Activated CD4-positive, alpha-beta memory T cell treated with anti-CD3 and anti-CD28 coated beads for 36 hours (primary cell): ENCODE measurements at regions not wholly inside any gene's neighbourhood (a gene's known extent, or its start where the extent isn't known, plus 50 kb on each side); places are given as distances from the start of the nearest gene placed in this dataset.

Experiments
- CTCF ChIA-PET: fragments of 350-600 bp; sonication (Branson Sonifier 250); formaldehyde crosslinking; loops from one replicate; lab custom pipeline; 2021; ENCODE audit warnings: antibody characterized with exemption, inconsistent platforms; lab: Charles Lee
- POLR2A ChIA-PET: fragments of 350-600 bp; sonication (Branson Sonifier 250); formaldehyde crosslinking; loops from one replicate; lab custom pipeline; 2021; ENCODE audit warnings: antibody characterized with exemption; lab: Charles Lee
- DNase-seq: peaks from one replicate; pipeline ENCODE4 v3.0.0-alpha.2; 2020
- H3K27ac Mint-ChIP-seq: one replicate; pipeline ENCODE4 v1.8.0; 2021; ENCODE audit warnings: mixed read lengths
- H3K27me3 Mint-ChIP-seq: one replicate; pipeline ENCODE4 v1.8.0; 2021; ENCODE audit warnings: mixed read lengths
- H3K36me3 Mint-ChIP-seq: one replicate; pipeline ENCODE4 v1.8.0; 2021; ENCODE audit warnings: mixed read lengths
- H3K4me1 Mint-ChIP-seq: one replicate; pipeline ENCODE4 v1.8.0; 2021; ENCODE audit warnings: low read depth, mixed read lengths
- H3K4me3 Mint-ChIP-seq: one replicate; pipeline ENCODE4 v1.8.0; 2021; ENCODE audit warnings: mild to moderate bottlenecking, mixed read lengths
- H3K9me3 Mint-ChIP-seq: one replicate; pipeline ENCODE4 v1.8.0; 2021; ENCODE audit warnings: mixed read lengths
- intact Hi-C: fragments of 100-400 bp; cut with micrococcal nuclease; formaldehyde crosslinking; loops from one replicate; pipeline ENCODE4 v1.15.1; 2023

DNA sequence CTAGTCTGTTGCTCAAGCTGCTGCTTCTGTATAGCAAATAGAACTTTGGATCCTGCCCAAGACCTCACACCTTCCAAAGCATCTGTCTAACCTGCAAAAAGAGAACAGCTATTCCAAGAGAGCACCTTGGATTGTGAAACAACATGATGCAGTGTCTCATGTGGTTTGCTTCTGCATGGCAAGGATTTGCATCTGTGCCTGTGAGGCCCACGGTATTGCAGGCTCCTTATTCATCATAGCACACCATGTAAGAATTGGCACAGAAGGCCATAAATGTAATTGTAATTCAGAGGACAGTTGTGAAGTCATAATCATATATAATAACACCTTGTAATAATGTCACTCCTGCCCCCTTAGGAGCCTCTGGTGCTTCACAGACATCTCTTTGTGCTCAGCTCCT lies 147.1 kb downstream of the ZNF674 start:
- intact Hi-C loops, result no loop called here
- ChIA-PET POLR2A (no interaction called here), CTCF (interaction anchor here (1.6 kb wide), 1 partner anchor 10 kb away, joined by 7 read pairs; no protein-coding TSS in a partner anchor)
- no peak for DNase-seq
- H3K36me3 Mint-ChIP-seq, result no peaks in the 10 kb centered on the region
- no peaks in the 10 kb centered on the region for H3K4me1 Mint-ChIP-seq
- no peaks in the 10 kb centered on the region for H3K27me3 Mint-ChIP-seq
- H3K27ac Mint-ChIP-seq, result no peak overlapping the region
- no peak overlapping the region for H3K4me3 Mint-ChIP-seq
- peaks cover 2% of the 10 kb centered on the region for H3K9me3 Mint-ChIP-seq

DNA sequence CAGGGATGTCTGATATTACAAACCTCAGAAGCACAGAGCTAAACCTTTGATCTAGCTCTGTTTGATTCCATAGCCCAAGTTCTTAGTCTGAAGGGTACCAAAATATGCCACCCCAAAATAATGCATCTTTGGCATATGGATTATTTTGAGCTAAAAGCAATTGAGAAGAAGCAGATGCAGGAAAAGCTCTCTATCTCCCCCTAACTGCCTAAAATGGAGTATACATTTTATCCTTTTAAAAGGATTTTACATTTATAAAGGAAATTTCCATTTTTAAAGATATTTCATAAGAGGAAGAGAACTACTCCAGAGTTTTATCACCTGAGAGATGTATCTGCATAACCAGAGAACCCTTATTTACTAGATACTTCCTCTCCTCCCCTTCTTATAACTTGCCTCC lies 158.7 kb downstream of the ZNF674 start:
- ChIA-PET CTCF (interaction anchor here (0.6 to 3.0 kb wide), 5 partner anchors 11 to 1092 kb away, joined by 3 to 11 read pairs (median 4); no protein-coding TSS in a partner anchor), POLR2A (interaction anchor here (0.6 kb wide), 2 partner anchors 195 to 488 kb away, joined by 3 to 4 read pairs; no protein-coding TSS in a partner anchor)
- intact Hi-C loops, result no loop called here

DNA sequence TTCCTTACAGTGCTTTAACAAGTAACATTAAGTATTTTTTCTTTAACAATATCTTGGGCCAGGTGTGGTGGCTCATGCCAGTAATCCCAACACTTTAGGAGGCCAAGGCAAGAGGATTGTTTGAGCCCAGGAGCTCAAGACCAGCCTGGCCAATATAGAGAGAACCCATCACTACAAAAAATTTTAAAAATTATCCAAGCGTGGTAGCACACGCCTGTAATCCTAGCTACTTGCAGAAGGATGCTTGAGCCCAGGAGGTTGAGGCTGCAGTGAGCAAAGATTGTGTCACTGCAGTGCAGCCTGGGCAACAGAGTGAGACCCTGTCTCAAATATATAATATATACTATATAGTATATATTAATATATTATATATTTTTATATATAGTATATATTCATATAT lies 162.2 kb downstream of the ZNF674 start:
- Mint-ChIP-seq H3K4me3 (no peak overlapping the region), H3K27ac (no peak overlapping the region), H3K36me3 (no peaks in the 10 kb centered on the region), H3K4me1 (no peaks in the 10 kb centered on the region), H3K27me3 (no peaks in the 10 kb centered on the region), H3K9me3 (no peaks in the 10 kb centered on the region)
- no peak for DNase-seq
- ChIA-PET CTCF (no interaction called here), POLR2A (no interaction called here)
- intact Hi-C loops, result no loop called here

More for the DNA sequence above, 158.7 kb downstream of the ZNF674 start:
- Mint-ChIP-seq H3K27ac (no peak overlapping the region), H3K27me3 (no peaks in the 10 kb centered on the region), H3K4me3 (no peak overlapping the region), H3K4me1 (no peaks in the 10 kb centered on the region), H3K36me3 (no peaks in the 10 kb centered on the region), H3K9me3 (peaks cover 6% of the 10 kb centered on the region)
- no peak for DNase-seq

DNA sequence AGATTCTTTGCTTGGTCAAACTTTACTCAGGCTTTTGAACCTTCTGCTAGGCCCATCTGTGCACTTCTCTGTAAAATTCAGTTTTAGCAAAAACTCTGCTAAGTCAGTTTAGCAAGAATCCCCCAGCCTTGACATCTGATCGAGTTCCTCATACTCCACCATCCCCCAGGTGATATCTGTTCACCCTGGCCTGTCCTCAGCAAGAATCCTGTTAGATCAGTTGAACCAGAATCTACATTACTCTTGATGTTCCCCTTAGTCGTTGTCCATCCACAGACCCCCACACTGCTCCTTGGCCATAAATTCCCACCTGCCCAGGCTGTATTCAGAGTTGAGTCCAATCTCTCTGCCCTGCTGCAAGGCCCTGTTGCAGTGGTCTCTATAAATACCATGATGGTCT lies 162.6 kb downstream of the ZNF674 start:
- intact Hi-C loops, result no loop called here
- POLR2A ChIA-PET, result no interaction called here
- Mint-ChIP-seq H3K4me1 (no peaks in the 10 kb centered on the region), H3K4me3 (no peak overlapping the region), H3K27ac (no peak overlapping the region), H3K27me3 (no peaks in the 10 kb centered on the region), H3K36me3 (no peaks in the 10 kb centered on the region), H3K9me3 (no peaks in the 10 kb centered on the region)
- CTCF ChIA-PET, result no interaction called here
- DNase-seq, result no peak

DNA sequence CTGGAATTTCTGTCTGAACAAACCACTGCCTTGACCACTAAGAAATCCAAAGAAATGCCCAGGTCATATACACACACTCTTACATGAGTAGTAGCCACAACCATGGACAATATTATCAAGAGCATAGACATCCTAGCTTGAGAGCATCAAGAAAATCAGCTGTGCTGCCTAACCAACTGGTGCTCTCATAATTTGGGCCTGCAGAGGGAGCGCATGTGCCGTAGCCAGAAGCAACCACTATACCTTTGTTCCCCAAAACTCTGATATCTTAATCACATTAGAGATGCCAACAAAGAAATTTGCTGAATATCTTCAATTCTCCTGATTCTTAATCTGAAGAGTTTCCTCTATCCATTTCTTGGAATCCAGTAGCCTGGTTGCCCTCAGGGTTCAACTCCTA lies 163.6 kb downstream of the ZNF674 start:
- no peak overlapping the region for H3K27ac Mint-ChIP-seq
- ChIA-PET POLR2A (no interaction called here), CTCF (interaction anchor here (1.5 to 1.8 kb wide), 2 partner anchors 10 to 26 kb away, joined by 4 to 5 read pairs; no protein-coding TSS in a partner anchor)
- peak; percentile 49 for DNase-seq
- no peaks in the 10 kb centered on the region for H3K9me3 Mint-ChIP-seq
- intact Hi-C loops, result no loop called here
- H3K36me3 Mint-ChIP-seq, result no peaks in the 10 kb centered on the region
- peaks cover under 1% of the 10 kb centered on the region for H3K4me1 Mint-ChIP-seq
- no peaks in the 10 kb centered on the region for H3K27me3 Mint-ChIP-seq
- H3K4me3 Mint-ChIP-seq, result no peak overlapping the region

DNA sequence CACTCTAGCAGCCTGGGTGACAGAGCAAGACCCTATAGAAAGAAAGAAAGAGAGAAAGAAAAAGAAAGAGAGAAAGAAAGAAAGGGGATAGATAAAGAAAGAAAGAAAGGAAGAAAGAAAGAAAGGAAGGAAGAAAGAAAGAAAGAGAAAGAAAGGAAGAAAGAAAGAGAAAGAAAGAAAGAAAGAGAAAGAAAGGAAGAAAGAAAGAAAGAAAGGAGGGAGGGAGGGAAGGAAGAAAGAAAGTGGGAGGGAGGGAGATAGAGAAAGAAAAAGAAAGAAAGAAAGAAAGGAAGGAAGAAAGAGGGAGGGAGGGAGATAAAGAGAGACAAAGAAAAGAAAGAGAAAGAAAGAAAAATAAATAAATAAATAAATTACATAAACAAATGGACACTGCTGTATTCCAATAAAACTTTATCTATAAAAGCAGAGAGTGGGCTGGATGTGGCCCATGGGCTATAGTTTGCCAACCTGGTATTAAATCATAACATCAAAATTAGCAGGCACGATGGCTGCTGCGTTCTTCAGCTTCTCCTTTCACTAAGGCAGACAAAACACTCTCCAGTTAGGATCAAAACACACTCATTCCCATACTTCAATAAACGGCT lies 165.0 kb downstream of the ZNF674 start:
- H3K4me1 Mint-ChIP-seq, result peaks cover 10% of the 10 kb centered on the region

DNA sequence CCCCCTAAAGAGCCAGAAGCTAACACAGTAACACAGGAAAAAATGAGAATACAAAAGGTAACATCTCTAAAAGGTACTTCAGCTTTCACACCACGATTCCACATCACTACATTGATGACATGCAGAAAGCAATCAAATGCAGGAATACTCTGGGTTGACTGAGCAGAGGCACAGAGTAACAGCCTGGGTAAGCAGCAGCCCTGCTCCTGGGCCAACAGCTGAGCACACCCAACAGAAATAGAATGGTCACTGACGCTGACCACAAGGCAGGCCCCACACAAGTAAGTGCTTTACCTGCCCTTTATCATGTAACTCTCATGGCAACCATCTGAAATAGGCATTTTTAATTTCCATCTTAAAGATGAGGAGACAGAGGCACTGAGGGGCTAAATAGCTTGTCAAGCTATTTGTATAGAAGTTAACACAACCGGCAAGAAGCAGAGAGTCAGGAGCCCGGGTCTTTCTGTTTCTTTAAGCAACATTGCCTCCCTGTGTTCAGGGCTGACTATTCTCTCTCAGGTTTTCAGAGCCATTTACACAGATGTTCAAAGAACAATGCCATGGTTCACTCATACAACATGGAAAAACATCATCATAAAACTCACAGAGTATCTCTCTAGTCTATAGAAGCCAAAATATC lies 168.9 kb downstream of the ZNF674 start:
- Mint-ChIP-seq H3K27ac (no peak overlapping the region), H3K4me1 (peaks cover 13% of the 10 kb centered on the region), H3K9me3 (no peaks in the 10 kb centered on the region), H3K4me3 (no peak overlapping the region), H3K36me3 (no peaks in the 10 kb centered on the region), H3K27me3 (no peaks in the 10 kb centered on the region)
- intact Hi-C loops, result loop anchor here (1.0 to 5.0 kb wide), 4 partner anchors 49 to 861 kb away; no protein-coding TSS in a partner anchor
- DNase-seq, result peak; percentile 47
- CTCF ChIA-PET, result interaction anchor here (0.6 to 1.9 kb wide), 15 partner anchors 10 to 1053 kb away, joined by 3 to 10 read pairs (median 3); no protein-coding TSS in a partner anchor
- POLR2A ChIA-PET, result no interaction called here

More for the DNA sequence above, 165.0 kb downstream of the ZNF674 start:
- Mint-ChIP-seq H3K36me3 (no peaks in the 10 kb centered on the region), H3K4me3 (no peak overlapping the region), H3K27ac (no peak overlapping the region), H3K9me3 (no peaks in the 10 kb centered on the region), H3K27me3 (no peaks in the 10 kb centered on the region)
- intact Hi-C loops, result no loop called here
- ChIA-PET POLR2A (no interaction called here), CTCF (interaction anchor here (1.8 kb wide), 1 partner anchor 11 kb away, joined by 4 read pairs; no protein-coding TSS in a partner anchor)
- DNase-seq, result no peak

DNA sequence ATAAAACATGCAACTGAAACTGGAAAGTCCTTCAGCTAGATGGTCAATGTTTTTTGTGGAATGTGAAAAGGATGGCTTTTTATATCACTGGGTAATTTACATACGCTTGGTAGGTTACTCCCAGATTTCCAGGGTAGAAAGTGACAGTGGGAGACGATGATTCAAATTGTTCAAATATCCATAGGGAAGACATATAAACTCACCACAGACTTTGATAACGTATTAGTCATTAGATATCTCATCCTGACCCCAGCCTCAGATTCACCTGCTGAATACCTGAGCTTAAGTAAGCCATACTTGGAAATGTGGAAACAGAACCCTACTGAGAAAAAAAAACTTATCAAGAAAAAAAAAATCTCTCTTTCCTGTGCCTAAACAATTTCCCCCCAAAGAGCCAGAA lies 169.4 kb downstream of the ZNF674 start:
- ChIA-PET CTCF (interaction anchor here (0.6 to 1.9 kb wide), 13 partner anchors 11 to 1052 kb away, joined by 3 to 10 read pairs (median 3); no protein-coding TSS in a partner anchor), POLR2A (no interaction called here)
- intact Hi-C loops, result loop anchor here (1.0 to 5.0 kb wide), 4 partner anchors 49 to 861 kb away; no protein-coding TSS in a partner anchor

DNA sequence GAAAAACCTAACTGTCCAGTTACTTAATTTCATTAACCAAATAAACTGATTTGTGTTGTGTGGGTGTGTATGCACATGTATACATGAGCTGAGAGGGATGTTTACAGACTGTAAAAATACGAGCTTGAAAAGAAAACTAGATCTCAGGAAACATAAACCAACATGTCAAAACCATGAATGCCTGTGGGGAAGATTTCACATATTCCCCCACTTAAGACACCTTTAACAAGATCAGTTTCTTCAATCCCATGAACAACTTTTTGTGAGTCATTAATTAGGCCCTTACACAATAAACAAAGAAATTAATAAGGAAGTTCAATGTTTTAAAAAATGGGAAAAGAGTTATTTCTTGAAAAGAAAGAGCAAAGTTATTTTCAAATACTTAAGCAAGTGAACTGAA lies 170.8 kb downstream of the ZNF674 start:
- CTCF ChIA-PET, result interaction anchor here (1.9 kb wide), 1 partner anchor 12 kb away, joined by 4 read pairs; no protein-coding TSS in a partner anchor
- POLR2A ChIA-PET, result no interaction called here
- Mint-ChIP-seq H3K9me3 (no peaks in the 10 kb centered on the region), H3K4me3 (no peak overlapping the region), H3K4me1 (peaks cover 13% of the 10 kb centered on the region), H3K27me3 (no peaks in the 10 kb centered on the region), H3K36me3 (no peaks in the 10 kb centered on the region), H3K27ac (no peak overlapping the region)
- DNase-seq, result no peak
- intact Hi-C loops, result no loop called here

More for the DNA sequence above, 169.4 kb downstream of the ZNF674 start:
- DNase-seq, result no peak
- Mint-ChIP-seq H3K4me3 (no peak overlapping the region), H3K36me3 (no peaks in the 10 kb centered on the region), H3K27ac (no peak overlapping the region), H3K4me1 (peaks cover 13% of the 10 kb centered on the region), H3K27me3 (no peaks in the 10 kb centered on the region), H3K9me3 (no peaks in the 10 kb centered on the region)

DNA sequence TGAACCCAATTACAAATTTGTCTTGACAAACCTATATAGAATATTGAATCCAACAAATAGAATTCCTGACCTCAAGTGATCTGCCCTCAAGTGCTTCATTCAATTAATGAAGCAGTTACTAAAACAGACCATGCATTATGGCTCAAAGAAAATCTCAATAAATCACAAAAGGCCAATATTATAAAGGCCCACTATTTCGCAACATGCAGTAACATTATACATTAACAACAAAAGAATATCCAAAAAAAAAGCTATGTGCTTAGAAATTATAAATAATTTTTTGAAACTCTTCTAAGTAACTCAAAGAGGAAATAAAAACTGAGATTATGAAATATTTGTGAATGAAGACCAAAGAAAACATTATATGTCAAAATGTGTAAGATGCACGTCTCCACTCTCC lies 177.7 kb downstream of the ZNF674 start:
- intact Hi-C loops, result no loop called here
- Mint-ChIP-seq H3K27me3 (no peaks in the 10 kb centered on the region), H3K4me1 (no peaks in the 10 kb centered on the region), H3K27ac (no peak overlapping the region), H3K4me3 (no peak overlapping the region), H3K36me3 (no peaks in the 10 kb centered on the region), H3K9me3 (no peaks in the 10 kb centered on the region)
- ChIA-PET CTCF (no interaction called here), POLR2A (no interaction called here)
- DNase-seq, result no peak

DNA sequence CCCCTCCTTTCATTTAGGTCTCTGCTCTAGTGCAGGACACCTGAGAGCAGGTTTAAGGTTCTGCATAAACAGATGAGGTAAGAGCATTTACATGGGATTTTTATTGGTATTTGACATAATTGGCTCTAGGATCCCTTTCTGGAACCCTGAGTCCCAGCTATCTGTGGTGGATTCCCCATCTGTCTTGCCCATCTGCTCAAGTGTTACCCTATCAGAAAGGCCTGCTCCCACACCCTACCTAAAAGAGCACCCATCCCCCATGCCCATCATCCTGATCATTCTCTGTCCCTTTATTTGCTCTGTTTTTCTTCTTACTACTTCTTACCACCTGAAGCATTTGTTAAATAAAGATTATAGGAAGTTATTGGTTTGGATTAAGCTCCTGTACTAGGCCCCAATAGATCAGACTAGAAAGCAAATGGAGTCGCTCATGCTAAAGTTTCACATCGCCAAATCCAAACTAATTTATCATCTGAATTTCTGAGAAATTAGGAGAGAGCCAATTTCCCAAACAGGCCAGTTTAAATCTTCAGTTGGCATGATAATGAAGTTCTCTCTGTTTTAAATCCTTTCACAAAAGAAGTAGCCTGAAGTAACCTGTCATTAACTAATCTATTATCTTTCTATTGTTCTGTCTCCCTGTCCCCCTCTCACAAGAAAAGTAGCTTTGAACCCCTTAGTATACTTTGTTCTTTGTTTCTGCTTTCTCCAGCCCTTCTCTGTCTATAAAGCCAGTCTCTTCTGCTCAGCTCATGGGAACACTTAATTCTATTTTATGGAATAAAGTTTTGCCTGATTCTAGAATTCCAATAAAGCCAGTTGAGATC lies 178.6 kb downstream of the ZNF674 start:
- H3K9me3 Mint-ChIP-seq, result no peaks in the 10 kb centered on the region
- ChIA-PET POLR2A (no interaction called here), CTCF (no interaction called here)
- no peaks in the 10 kb centered on the region for H3K4me1 Mint-ChIP-seq
- no peaks in the 10 kb centered on the region for H3K27me3 Mint-ChIP-seq
- no peak for DNase-seq
- no peaks in the 10 kb centered on the region for H3K36me3 Mint-ChIP-seq
- H3K4me3 Mint-ChIP-seq, result no peak overlapping the region
- intact Hi-C loops, result no loop called here
- H3K27ac Mint-ChIP-seq, result no peak overlapping the region

DNA sequence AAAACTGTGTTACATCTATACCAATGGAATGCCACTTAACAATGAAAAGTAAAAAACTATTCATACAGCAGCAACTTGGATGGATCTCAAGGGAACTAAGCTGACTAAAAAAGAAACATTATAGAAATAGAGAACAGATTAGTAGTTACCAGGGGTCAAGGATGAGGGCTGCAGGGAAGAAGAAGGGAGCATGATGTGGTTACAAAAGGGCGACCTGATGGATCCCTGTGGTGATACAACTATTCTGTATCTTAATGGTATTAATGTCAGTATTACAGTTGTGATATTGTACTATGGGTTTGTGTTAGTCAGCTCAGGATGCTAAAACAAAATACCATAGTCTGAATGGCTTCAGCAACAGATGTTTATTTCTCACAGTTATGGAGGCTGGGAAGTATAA lies 190.7 kb downstream of the ZNF674 start:
- Mint-ChIP-seq H3K27me3 (no peaks in the 10 kb centered on the region), H3K4me3 (no peak overlapping the region), H3K9me3 (peaks cover under 1% of the 10 kb centered on the region), H3K27ac (no peak overlapping the region), H3K36me3 (no peaks in the 10 kb centered on the region), H3K4me1 (no peaks in the 10 kb centered on the region)
- CTCF ChIA-PET, result no interaction called here
- POLR2A ChIA-PET, result no interaction called here
- intact Hi-C loops, result no loop called here
- DNase-seq, result no peak
